ENCODE measurements at regions not wholly inside any gene's neighbourhood (a gene's known extent, or its start where the extent isn't known, plus 50 kb on each side); places are given as distances from the start of the nearest gene placed in this dataset.

GRCh38 chr3:72641684-72642083 is 206.6 kb downstream of the SHQ1 start:
- H3K4me3 ChIP-seq (replicated peaks; ENCODE audit: low read depth, low read length), result no peak overlapping the region
- no peak for TF ChIP-seq CTCF (IDR thresholded peaks at IDR 0.05; ENCODE audit: low read length, missing control alignments)
- DNase-seq (ENCODE audit: low read depth), result no peak

- no peak for DNase-seq (ENCODE audit: low read depth)
- no peak overlapping the region for H3K4me3 ChIP-seq (replicated peaks; ENCODE audit: low read depth, low read length)
- no peak for TF ChIP-seq CTCF (IDR thresholded peaks at IDR 0.05; ENCODE audit: low read length, missing control alignments)
Measured at GRCh38 chr3:72641072-72641471, 207.2 kb downstream of the SHQ1 start.

GRCh38 chr3:72636969-72637597 is 211.2 kb downstream of the SHQ1 start:
- H3K4me3 ChIP-seq (replicated peaks; ENCODE audit: low read depth, low read length), result no peak overlapping the region
- TF ChIP-seq CTCF (IDR thresholded peaks at IDR 0.05; ENCODE audit: low read length, missing control alignments), result no peak
- DNase-seq (ENCODE audit: low read depth), result no peak

- no peak for TF ChIP-seq CTCF (IDR thresholded peaks at IDR 0.05; ENCODE audit: low read length, missing control alignments)
- DNase-seq (ENCODE audit: low read depth), result no peak
- no peak overlapping the region for H3K4me3 ChIP-seq (replicated peaks; ENCODE audit: low read depth, low read length)
Measured at GRCh38 chr3:72635551-72635950, 212.7 kb downstream of the SHQ1 start.

- DNase-seq (ENCODE audit: low read depth), result no peak
- H3K4me3 ChIP-seq (replicated peaks; ENCODE audit: low read depth, low read length), result no peak overlapping the region
- no peak for TF ChIP-seq CTCF (IDR thresholded peaks at IDR 0.05; ENCODE audit: low read length, missing control alignments)
Measured at GRCh38 chr3:72634128-72634527, 214.1 kb downstream of the SHQ1 start.

GRCh38 chr3:72633534-72633933 is 214.7 kb downstream of the SHQ1 start:
- no peak for TF ChIP-seq CTCF (IDR thresholded peaks at IDR 0.05; ENCODE audit: low read length, missing control alignments)
- no peak overlapping the region for H3K4me3 ChIP-seq (replicated peaks; ENCODE audit: low read depth, low read length)
- no peak for DNase-seq (ENCODE audit: low read depth)

GRCh38 chr3:72633121-72633520 is 215.1 kb downstream of the SHQ1 start:
- no peak for TF ChIP-seq CTCF (IDR thresholded peaks at IDR 0.05; ENCODE audit: low read length, missing control alignments)
- no peak overlapping the region for H3K4me3 ChIP-seq (replicated peaks; ENCODE audit: low read depth, low read length)
- DNase-seq (ENCODE audit: low read depth), result no peak

Data from fibroblast of pulmonary artery (primary cell).